Fibroblast of lung (primary cell): ENCODE measurements at regions not wholly inside any gene's neighbourhood (a gene's known extent, or its start where the extent isn't known, plus 50 kb on each side); places are given as distances from the start of the nearest gene placed in this dataset.

Source experiments
- DNase-seq, 2 donors: peaks; one replicate each; pipeline versions ENCODE4 v3.0.0 to v3.0.0-alpha.2; 2010; ENCODE audit warnings: low read depth in 2 of 2
- H2AFZ ChIP-seq: 2 replicates; pipeline ENCODE4 v1.5.1; 2012; ENCODE audit warnings: low read length, control low read depth, inconsistent platforms
- H3K27ac ChIP-seq: 2 replicates; pipeline ENCODE4 v1.5.1; 2011; ENCODE audit warnings: low read length, control low read depth; ENCODE audit not compliant: insufficient read depth
- H3K27me3 ChIP-seq: 2 replicates; pipeline ENCODE4 v1.5.1; 2011; ENCODE audit warnings: mild to moderate bottlenecking, low read length; ENCODE audit not compliant: control insufficient read depth, insufficient read depth
- H3K36me3 ChIP-seq: 2 replicates; pipeline ENCODE4 v1.5.1; 2011; ENCODE audit warnings: low read length; ENCODE audit not compliant: control insufficient read depth, insufficient read depth
- H3K4me1 ChIP-seq: 2 replicates; pipeline ENCODE4 v1.5.1; 2011; ENCODE audit warnings: low read length; ENCODE audit not compliant: control insufficient read depth, insufficient read depth; ENCODE audit errors: extremely low read depth
- H3K4me2 ChIP-seq: 2 replicates; pipeline ENCODE4 v1.5.1; 2011; ENCODE audit warnings: low read length, control low read depth; ENCODE audit not compliant: insufficient read depth; ENCODE audit errors: extremely low read depth
- H3K4me3 ChIP-seq, 4 experiments: fragments of 200-600 bp in 1 of 4; sonication (generic) in 1 of 4; replicated peaks in 1 of 4; 2 replicates each; pipeline ENCODE4 v1.5.1; 2011 to 2016; ENCODE audit warnings: low read length in 4 of 4, low read depth in 3 of 4, mild to moderate bottlenecking in 3 of 4, control low read depth in 2 of 4, inconsistent platforms in 1 of 4, mixed read lengths in 1 of 4; ENCODE audit not compliant: insufficient read depth in 1 of 4; ENCODE audit errors: control extremely low read depth in 1 of 4
- H3K79me2 ChIP-seq: 2 replicates; pipeline ENCODE4 v1.5.1; 2012; ENCODE audit warnings: mild to moderate bottlenecking, low read length, inconsistent platforms; ENCODE audit not compliant: control insufficient read depth, insufficient read depth
- H3K9ac ChIP-seq: 2 replicates; pipeline ENCODE4 v1.5.1; 2011; ENCODE audit warnings: mild to moderate bottlenecking, low read length, control low read depth; ENCODE audit not compliant: insufficient read depth
- H3K9me3 ChIP-seq: 2 replicates; pipeline ENCODE4 v1.5.1; 2012; ENCODE audit warnings: low read depth, low read length; ENCODE audit not compliant: control insufficient read depth, insufficient read depth
- H4K20me1 ChIP-seq: 2 replicates; pipeline ENCODE4 v1.5.1; 2011; ENCODE audit warnings: low read length; ENCODE audit not compliant: control insufficient read depth, insufficient read depth; ENCODE audit errors: extremely low read depth
- EZH2 ChIP-seq: IDR thresholded peaks from 2 replicates; pipeline ENCODE4 v1.5.1; 2012; ENCODE audit warnings: low read length, control low read depth, mild to moderate bottlenecking; ENCODE audit errors: missing control alignments
- TF ChIP-seq, protein P1 (sequence below), 2 donors: IDR thresholded peaks in 1 of 2; conservative IDR thresholded peaks in 1 of 2; 1 replicate in 1 of 2; 2 replicates in 1 of 2; pipeline ENCODE4 v1.5.1; 2011 to 2012; ENCODE audit warnings: low read length in 2 of 2, control low read depth in 1 of 2, inconsistent platforms in 1 of 2, low read depth in 1 of 2, mild to moderate bottlenecking in 1 of 2

GRCh38 chr22:49189871-49190270, 637.8 kb downstream of the BRD1 start:
- Histone ChIP-seq H3K27ac (no peak overlapping the region), H2AFZ (no peak overlapping the region), H3K79me2 (no peaks in the 10 kb centered on the region), H3K4me1 (no peaks in the 10 kb centered on the region), H3K4me3 (no peak overlapping the region), H3K9ac (no peak overlapping the region), H3K27me3 (no peaks in the 10 kb centered on the region), H3K9me3 (no peaks in the 10 kb centered on the region), H3K36me3 (no peaks in the 10 kb centered on the region), H4K20me1 (no peaks in the 10 kb centered on the region), H3K4me2 (no peak overlapping the region)
- TF ChIP-seq, protein P1, sequence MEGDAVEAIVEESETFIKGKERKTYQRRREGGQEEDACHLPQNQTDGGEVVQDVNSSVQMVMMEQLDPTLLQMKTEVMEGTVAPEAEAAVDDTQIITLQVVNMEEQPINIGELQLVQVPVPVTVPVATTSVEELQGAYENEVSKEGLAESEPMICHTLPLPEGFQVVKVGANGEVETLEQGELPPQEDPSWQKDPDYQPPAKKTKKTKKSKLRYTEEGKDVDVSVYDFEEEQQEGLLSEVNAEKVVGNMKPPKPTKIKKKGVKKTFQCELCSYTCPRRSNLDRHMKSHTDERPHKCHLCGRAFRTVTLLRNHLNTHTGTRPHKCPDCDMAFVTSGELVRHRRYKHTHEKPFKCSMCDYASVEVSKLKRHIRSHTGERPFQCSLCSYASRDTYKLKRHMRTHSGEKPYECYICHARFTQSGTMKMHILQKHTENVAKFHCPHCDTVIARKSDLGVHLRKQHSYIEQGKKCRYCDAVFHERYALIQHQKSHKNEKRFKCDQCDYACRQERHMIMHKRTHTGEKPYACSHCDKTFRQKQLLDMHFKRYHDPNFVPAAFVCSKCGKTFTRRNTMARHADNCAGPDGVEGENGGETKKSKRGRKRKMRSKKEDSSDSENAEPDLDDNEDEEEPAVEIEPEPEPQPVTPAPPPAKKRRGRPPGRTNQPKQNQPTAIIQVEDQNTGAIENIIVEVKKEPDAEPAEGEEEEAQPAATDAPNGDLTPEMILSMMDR (conservative IDR thresholded peaks at IDR 0.05 in 1 of 2, IDR thresholded peaks at IDR 0.05 in 1 of 2; ENCODE audit: low read depth in 1 of 2, low read length in 2 of 2) = no peak
- no peak for TF ChIP-seq EZH2
- DNase-seq = no peak

GRCh38 chr22:49188591-49188990, 639.1 kb downstream of the BRD1 start:
- Histone ChIP-seq H3K9me3 (no peaks in the 10 kb centered on the region), H3K27me3 (no peaks in the 10 kb centered on the region), H4K20me1 (no peaks in the 10 kb centered on the region), H3K4me3 (no peak overlapping the region), H3K36me3 (no peaks in the 10 kb centered on the region), H3K9ac (no peak overlapping the region), H3K79me2 (no peaks in the 10 kb centered on the region), H3K4me1 (no peaks in the 10 kb centered on the region), H2AFZ (no peak overlapping the region), H3K4me2 (no peak overlapping the region), H3K27ac (no peak overlapping the region)
- TF ChIP-seq, protein P1 (conservative IDR thresholded peaks at IDR 0.05 in 1 of 2, IDR thresholded peaks at IDR 0.05 in 1 of 2; ENCODE audit: low read depth in 1 of 2, low read length in 2 of 2) = no peak
- no peak for TF ChIP-seq EZH2
- no peak for DNase-seq

GRCh38 chr22:49188091-49188490, 639.6 kb downstream of the BRD1 start:
- Histone ChIP-seq H3K9me3 (no peaks in the 10 kb centered on the region), H2AFZ (no peak overlapping the region)
- DNase-seq = no peak

More at GRCh38 chr22:49188091-49188490, 639.6 kb downstream of the BRD1 start:
- Histone ChIP-seq H3K36me3 (no peaks in the 10 kb centered on the region), H3K79me2 (no peaks in the 10 kb centered on the region), H3K27ac (no peak overlapping the region), H3K4me2 (no peak overlapping the region), H4K20me1 (no peaks in the 10 kb centered on the region), H3K9ac (no peak overlapping the region), H3K27me3 (no peaks in the 10 kb centered on the region), H3K4me3 (no peak overlapping the region), H3K4me1 (no peaks in the 10 kb centered on the region)
- TF ChIP-seq, protein P1 (conservative IDR thresholded peaks at IDR 0.05 in 1 of 2, IDR thresholded peaks at IDR 0.05 in 1 of 2; ENCODE audit: low read depth in 1 of 2, low read length in 2 of 2) = no peak
- no peak for TF ChIP-seq EZH2
